Spinal cord (tissue), 9 donors: ENCODE measurements at regions not wholly inside any gene's neighbourhood (a gene's known extent, or its start where the extent isn't known, plus 50 kb on each side); places are given as distances from the start of the nearest gene placed in this dataset.

Experiments
- DNase-seq, 6 donors: peaks; one replicate each; pipeline versions ENCODE4 v3.0.0 to v3.0.0-alpha.2; 2013 to 2015; ENCODE audit warnings: low spot score in 6 of 6, low read depth in 4 of 6
- H3K27ac ChIP-seq: one replicate; pipeline ENCODE4 v1.5.1; 2013; ENCODE audit warnings: low read depth, low read length, control low read depth
- H3K27me3 ChIP-seq: one replicate; pipeline ENCODE4 v1.6.1; 2013; ENCODE audit warnings: low read length; ENCODE audit not compliant: control insufficient read depth, insufficient read depth
- H3K36me3 ChIP-seq: one replicate; pipeline ENCODE4 v1.6.1; 2013; ENCODE audit warnings: low read length; ENCODE audit not compliant: control insufficient read depth, insufficient read depth
- H3K4me1 ChIP-seq: one replicate; pipeline ENCODE4 v1.6.1; 2013; ENCODE audit warnings: low read length; ENCODE audit not compliant: control insufficient read depth, insufficient read depth
- H3K4me3 ChIP-seq: one replicate; pipeline ENCODE4 v1.5.1; 2013; ENCODE audit warnings: low read depth, low read length, control low read depth
- H3K9me3 ChIP-seq: one replicate; pipeline ENCODE4 v1.6.1; 2013; ENCODE audit warnings: low read length; ENCODE audit not compliant: control insufficient read depth, insufficient read depth
- WGBS: methylation state at CpG from one replicate; pipeline ENCODE4 v1.1.5; 2013; ENCODE audit warnings: missing lambda C conversion rate; ENCODE audit not compliant: insufficient coverage; 5-methylcytosine and 5-hydroxymethylcytosine counted together
- donor health status: healthy.

- Histone ChIP-seq H3K4me3 (peak overlapping the region; percentile 19), H3K9me3 (no peaks in the 10 kb centered on the region), H3K4me1 (no peaks in the 10 kb centered on the region), H3K27ac (no peak overlapping the region), H3K36me3 (no peaks in the 10 kb centered on the region), H3K27me3 (no peaks in the 10 kb centered on the region)
- WGBS = 20% methylated on average over 1 of the region's 9 CpGs
- peak in 2 of 6 donors; percentile 7 to 17 for DNase-seq
These were observed 94.9 kb upstream of the PDE1A start for GRCh38 chr2:182521453-182522404.

DNA sequence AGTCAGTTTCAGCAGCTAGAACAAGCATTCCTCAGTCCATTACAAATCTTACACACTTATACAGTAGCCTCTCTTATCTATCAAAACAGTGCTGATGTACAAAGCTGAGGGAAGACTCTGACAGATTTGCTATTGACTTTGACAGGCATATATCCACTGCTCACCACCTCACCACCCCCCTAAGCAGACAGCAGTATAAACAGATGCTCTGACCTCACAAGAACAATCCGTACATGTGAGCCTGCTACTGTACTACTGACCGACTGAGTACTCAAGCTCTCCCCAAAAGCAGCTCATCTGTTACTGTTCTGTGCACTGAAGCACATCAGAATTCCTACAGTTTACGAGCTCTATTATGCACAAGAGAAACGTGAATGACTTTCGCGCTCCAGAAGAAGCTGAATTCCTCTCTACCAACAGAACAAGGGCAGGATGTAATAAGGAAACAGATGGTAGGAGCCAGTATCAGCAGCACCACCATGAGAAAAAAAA is 95.6 kb upstream of the PDE1A start:
- Histone ChIP-seq H3K4me1 (no peaks in the 10 kb centered on the region), H3K9me3 (no peaks in the 10 kb centered on the region), H3K27me3 (no peaks in the 10 kb centered on the region), H3K27ac (peak overlapping the region; percentile 11), H3K4me3 (peak overlapping the region; percentile 19), H3K36me3 (no peaks in the 10 kb centered on the region)
- DNase-seq = peak in 5 of 6 donors; percentile 36 to 91 (median 54)
- 0% methylated on average over 2 of the region's 6 CpGs for WGBS

DNA sequence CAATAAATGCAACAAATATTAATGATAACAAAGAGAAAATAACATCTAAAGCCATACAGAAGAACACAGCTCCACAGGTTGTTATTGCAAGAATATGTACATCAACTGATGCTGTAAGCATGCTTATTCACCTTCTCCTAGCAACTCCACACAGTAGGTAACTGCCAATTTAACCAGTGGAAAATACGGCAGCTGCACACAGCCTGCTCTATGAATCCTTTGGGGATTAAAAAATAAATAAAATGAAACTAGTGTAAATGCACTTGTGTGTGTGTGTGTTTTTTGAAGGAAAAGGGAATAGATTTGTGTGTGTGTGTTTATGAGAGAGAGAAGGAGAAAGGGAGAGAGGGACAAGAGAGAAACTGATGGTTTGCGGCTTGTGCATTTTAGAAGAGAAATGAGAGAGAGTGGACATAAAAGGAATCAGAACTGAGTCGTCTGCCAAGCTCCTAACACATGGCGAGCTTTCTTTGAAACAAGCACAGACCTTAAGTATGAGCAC is 96.2 kb upstream of the PDE1A start:
- Histone ChIP-seq H3K27me3 (no peaks in the 10 kb centered on the region), H3K27ac (peak overlapping the region; percentile 53), H3K9me3 (peaks cover 1% of the 10 kb centered on the region), H3K4me3 (peak overlapping the region; percentile 10), H3K4me1 (no peaks in the 10 kb centered on the region), H3K36me3 (no peaks in the 10 kb centered on the region)
- WGBS = 20% methylated on average over 1 of the region's 4 CpGs
- peak in 4 of 6 donors; percentile 24 to 86 (median 60) for DNase-seq

GRCh38 chr2:182530636-182531035 is 103.8 kb upstream of the PDE1A start:
- H3K27ac ChIP-seq = no peak overlapping the region
- peaks cover 1% of the 10 kb centered on the region for H3K9me3 ChIP-seq
- H3K4me1 ChIP-seq = no peaks in the 10 kb centered on the region
- no peaks in the 10 kb centered on the region for H3K36me3 ChIP-seq
- H3K4me3 ChIP-seq = no peak overlapping the region
- no peak for DNase-seq
- no peaks in the 10 kb centered on the region for H3K27me3 ChIP-seq

DNA sequence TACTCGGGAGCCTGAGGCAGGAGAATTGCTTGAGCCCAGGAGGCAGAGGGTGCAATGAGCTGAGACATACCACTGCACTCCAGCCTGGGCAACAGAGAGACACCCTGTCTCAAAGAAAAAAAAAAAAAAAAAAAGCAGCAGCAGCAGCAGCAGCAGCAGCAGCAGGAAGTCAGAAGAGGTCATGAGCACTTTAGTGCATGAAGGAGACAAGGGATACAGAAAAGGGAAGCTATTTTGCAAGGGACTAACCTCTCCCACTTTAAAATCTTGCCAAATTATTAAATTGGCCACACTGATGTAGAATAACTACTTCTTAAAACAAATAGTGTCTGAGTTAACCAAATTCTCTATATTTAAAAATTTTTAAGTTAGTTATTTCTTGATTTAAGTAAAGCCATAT is 113.4 kb upstream of the PDE1A start:
- no CpG with 5 or more reads among the region's 1 CpG for WGBS
- no peaks in the 10 kb centered on the region for H3K9me3 ChIP-seq
- no peak overlapping the region for H3K27ac ChIP-seq
- no peaks in the 10 kb centered on the region for H3K36me3 ChIP-seq
- H3K27me3 ChIP-seq = no peaks in the 10 kb centered on the region
- no peak overlapping the region for H3K4me3 ChIP-seq
- no peak for DNase-seq
- no peaks in the 10 kb centered on the region for H3K4me1 ChIP-seq

DNA sequence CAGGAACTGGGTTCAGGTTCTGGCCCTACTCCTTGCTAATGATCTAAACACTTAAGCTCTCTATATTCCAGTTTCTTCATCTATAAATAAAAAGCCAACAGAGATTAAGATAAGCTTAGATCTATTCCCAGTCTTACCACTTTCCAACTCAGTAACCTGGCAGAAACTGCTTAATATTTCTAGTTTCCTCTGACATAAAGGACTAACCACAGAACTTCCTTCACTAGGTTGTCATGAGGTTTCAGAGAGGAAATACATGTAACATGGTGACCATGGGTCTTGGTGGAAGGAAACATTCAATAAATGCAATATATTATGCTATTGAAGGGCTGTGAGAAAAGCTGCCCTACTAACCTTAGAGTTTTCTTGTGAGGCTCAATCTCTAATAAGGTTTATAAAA is 114.4 kb upstream of the PDE1A start:
- Histone ChIP-seq H3K27me3 (no peaks in the 10 kb centered on the region), H3K4me3 (no peak overlapping the region), H3K9me3 (no peaks in the 10 kb centered on the region), H3K36me3 (no peaks in the 10 kb centered on the region), H3K4me1 (no peaks in the 10 kb centered on the region), H3K27ac (no peak overlapping the region)
- no peak for DNase-seq

- peak in 2 of 6 donors; percentile 5 to 14 for DNase-seq
- Histone ChIP-seq H3K4me3 (no peak overlapping the region), H3K27me3 (no peaks in the 10 kb centered on the region), H3K4me1 (no peaks in the 10 kb centered on the region), H3K36me3 (no peaks in the 10 kb centered on the region), H3K27ac (no peak overlapping the region), H3K9me3 (no peaks in the 10 kb centered on the region)
- WGBS = no CpG with 5 or more reads among the region's 6 CpGs
These were observed 115.8 kb upstream of the PDE1A start for GRCh38 chr2:182542501-182543258.

GRCh38 chr2:182543741-182544525 is 117.1 kb upstream of the PDE1A start:
- DNase-seq = peak in 1 of 6 donors; percentile 36
- Histone ChIP-seq H3K4me1 (no peaks in the 10 kb centered on the region), H3K9me3 (no peaks in the 10 kb centered on the region), H3K36me3 (no peaks in the 10 kb centered on the region), H3K27me3 (no peaks in the 10 kb centered on the region), H3K4me3 (no peak overlapping the region), H3K27ac (no peak overlapping the region)
- no CpG with 5 or more reads among the region's 3 CpGs for WGBS
